ENCODE measurements at regions not wholly inside any gene's neighbourhood (a gene's known extent, or its start where the extent isn't known, plus 50 kb on each side); places are given as distances from the start of the nearest gene placed in this dataset.
A peak's percentile ranks its signal among the peaks of the same experiment; 100 is the strongest.

- DNase-seq (ENCODE audit: low read depth) = no peak
Measured at GRCh38 chr13:80428349-80429096, 87.6 kb upstream of the SPRY2 start.

GRCh38 chr13:80419416-80419815, 78.5 kb upstream of the SPRY2 start:
- no peak for DNase-seq (ENCODE audit: low read depth)

GRCh38 chr13:80413611-80414010, 72.7 kb upstream of the SPRY2 start:
- DNase-seq (ENCODE audit: low read depth) = no peak

- DNase-seq (ENCODE audit: low read depth) = peak; percentile 9
Measured at GRCh38 chr13:80408270-80408669, 67.3 kb upstream of the SPRY2 start.

- no peak for DNase-seq (ENCODE audit: low read depth)
Measured at GRCh38 chr13:80400865-80401426, 60.0 kb upstream of the SPRY2 start.

GRCh38 chr13:80400164-80400864, 59.4 kb upstream of the SPRY2 start:
- no peak for DNase-seq (ENCODE audit: low read depth)

GRCh38 chr13:80399340-80400163, 58.6 kb upstream of the SPRY2 start:
- peak; percentile 6 for DNase-seq (ENCODE audit: low read depth)
